ENCODE measurements at regions not wholly inside any gene's neighbourhood (a gene's known extent, or its start where the extent isn't known, plus 50 kb on each side); places are given as distances from the start of the nearest gene placed in this dataset.

DNA sequence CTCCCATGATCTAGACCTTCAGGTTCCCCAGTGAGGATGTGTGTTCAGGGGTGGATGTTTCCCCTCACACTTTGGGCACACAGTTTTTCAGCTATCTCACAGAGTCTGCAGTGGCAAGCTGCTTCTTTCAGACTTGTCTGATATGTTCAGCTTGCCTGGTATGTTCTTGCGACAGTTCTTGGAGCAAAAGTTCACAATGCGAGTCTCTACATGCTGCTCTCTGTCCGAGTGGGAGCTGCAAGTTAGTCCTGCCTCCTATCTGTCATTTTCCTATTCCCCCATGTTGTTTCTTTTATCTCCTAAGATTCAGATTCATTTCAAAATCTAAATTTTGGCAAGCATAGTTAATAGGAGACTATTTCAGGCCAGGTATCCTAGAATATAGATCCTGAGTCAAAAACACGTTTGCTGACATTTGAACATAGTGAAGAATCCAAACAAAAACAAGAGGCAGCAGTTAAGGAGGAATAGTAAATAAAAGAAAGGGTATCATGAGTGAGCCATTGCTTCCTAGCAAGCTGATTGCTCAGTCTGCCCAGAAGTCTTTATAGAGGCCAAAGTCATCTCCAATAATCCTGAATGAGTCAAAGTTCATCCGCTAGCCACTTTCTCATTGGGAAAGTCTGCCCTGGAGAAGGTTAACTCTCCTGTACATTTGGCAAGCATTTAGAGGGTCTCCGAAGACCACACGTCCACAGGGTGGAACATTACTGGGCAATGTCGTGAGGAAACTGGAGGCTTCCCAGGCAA is 140.2 kb upstream of the MOCS1 start:
- H3K27me3 ChIP-seq (ENCODE audit: control insufficient read depth in 1 of 2, insufficient read depth in 2 of 2, low read length in 2 of 2) = peaks cover 1 to 6% of the 10 kb centered on the region in 2 donors
- no peaks in the 10 kb centered on the region for H3K9me3 ChIP-seq (ENCODE audit: control insufficient read depth in 1 of 2, low read length in 2 of 2)
- no peak overlapping the region for H3K4me3 ChIP-seq (ENCODE audit: low read depth in 1 of 2, low read length in 2 of 2)
- H3K27ac ChIP-seq (ENCODE audit: low read depth, low read length) = no peak overlapping the region
- no peaks in the 10 kb centered on the region for H3K36me3 ChIP-seq (ENCODE audit: control insufficient read depth in 1 of 2, insufficient read depth in 2 of 2, low read length in 2 of 2)
- peaks cover 4 to 10% of the 10 kb centered on the region in 2 donors for H3K4me1 ChIP-seq (ENCODE audit: control insufficient read depth in 1 of 2, insufficient read depth in 2 of 2, low read length in 2 of 2)
- H3K9ac ChIP-seq (ENCODE audit: low read depth in 1 of 2, low read length in 2 of 2) = no peak overlapping the region

DNA sequence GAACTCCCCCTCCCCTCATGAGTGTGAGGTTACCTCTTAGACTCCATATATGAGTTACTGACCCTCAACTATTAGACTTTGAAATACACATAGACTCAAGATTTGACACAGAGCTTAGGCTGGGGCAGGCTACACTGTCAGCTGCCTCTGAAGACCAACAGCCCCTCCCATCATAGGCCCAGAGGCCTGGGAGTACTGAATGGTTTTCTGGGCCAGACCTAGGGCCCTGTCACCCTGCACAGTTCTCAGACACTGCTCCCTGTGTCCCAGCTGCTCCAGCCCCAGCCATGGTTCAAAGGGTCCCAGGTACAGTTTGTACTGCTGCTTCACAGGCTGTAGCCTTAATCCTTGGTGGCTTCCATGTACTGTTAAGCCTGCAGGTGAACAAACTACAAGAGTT is 132.1 kb upstream of the MOCS1 start:
- Histone ChIP-seq H3K4me1 (ENCODE audit: control insufficient read depth in 1 of 2, insufficient read depth in 2 of 2, low read length in 2 of 2) (no peaks in the 10 kb centered on the region), H3K9ac (ENCODE audit: low read depth in 1 of 2, low read length in 2 of 2) (no peak overlapping the region), H3K27me3 (ENCODE audit: control insufficient read depth in 1 of 2, insufficient read depth in 2 of 2, low read length in 2 of 2) (peaks cover 0 to 8% of the 10 kb centered on the region in 2 donors), H3K27ac (ENCODE audit: low read depth, low read length) (no peak overlapping the region), H3K4me3 (ENCODE audit: low read depth in 1 of 2, low read length in 2 of 2) (no peak overlapping the region), H3K9me3 (ENCODE audit: control insufficient read depth in 1 of 2, low read length in 2 of 2) (no peaks in the 10 kb centered on the region), H3K36me3 (ENCODE audit: control insufficient read depth in 1 of 2, insufficient read depth in 2 of 2, low read length in 2 of 2) (no peaks in the 10 kb centered on the region)

DNA sequence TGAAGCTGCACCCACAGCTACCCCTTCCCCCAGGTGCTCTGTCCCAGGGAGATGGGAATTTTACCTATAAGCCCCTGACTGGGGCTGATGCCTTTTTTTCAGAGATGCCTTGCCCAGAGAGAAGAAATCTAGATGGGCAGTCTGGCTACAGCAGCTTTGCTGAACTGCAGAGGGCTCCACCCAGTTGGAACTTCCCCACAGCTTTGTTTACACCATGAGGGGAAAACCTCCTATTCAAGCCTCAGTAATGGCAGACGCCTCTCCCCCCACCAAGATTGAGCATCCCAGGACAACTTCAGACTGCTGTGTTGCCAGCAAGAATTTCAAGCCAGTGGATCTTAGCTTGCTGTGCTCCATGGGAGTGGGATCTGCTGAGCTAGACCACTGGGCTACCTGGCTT is 122.6 kb upstream of the MOCS1 start:
- peaks cover 0 to 4% of the 10 kb centered on the region in 2 donors for H3K27me3 ChIP-seq (ENCODE audit: control insufficient read depth in 1 of 2, insufficient read depth in 2 of 2, low read length in 2 of 2)

DNA sequence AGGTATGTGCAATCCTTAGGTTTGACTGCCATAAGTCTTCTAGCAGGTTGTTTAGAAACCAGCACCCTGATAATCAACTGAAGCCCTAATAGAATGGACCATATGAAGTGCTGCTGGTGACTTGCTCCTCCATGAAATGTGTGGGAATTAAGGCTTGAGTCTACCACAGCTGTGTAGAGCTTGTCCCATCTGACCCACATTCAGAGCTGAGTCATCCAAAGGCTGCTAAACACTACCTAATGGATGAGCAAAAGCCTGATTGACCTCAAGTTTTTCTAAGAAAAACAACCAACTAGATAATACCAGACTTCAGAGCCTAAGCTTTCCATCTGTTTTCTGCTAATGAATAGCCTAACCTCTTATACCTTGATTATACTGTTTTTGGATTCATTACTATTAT is 120.3 kb upstream of the MOCS1 start:
- H3K27ac ChIP-seq (ENCODE audit: low read depth, low read length) = no peak overlapping the region
- no peaks in the 10 kb centered on the region for H3K4me1 ChIP-seq (ENCODE audit: control insufficient read depth in 1 of 2, insufficient read depth in 2 of 2, low read length in 2 of 2)
- no peaks in the 10 kb centered on the region for H3K36me3 ChIP-seq (ENCODE audit: control insufficient read depth in 1 of 2, insufficient read depth in 2 of 2, low read length in 2 of 2)
- no peaks in the 10 kb centered on the region for H3K27me3 ChIP-seq (ENCODE audit: control insufficient read depth in 1 of 2, insufficient read depth in 2 of 2, low read length in 2 of 2)
- no peak overlapping the region for H3K4me3 ChIP-seq (ENCODE audit: low read depth in 1 of 2, low read length in 2 of 2)
- H3K9ac ChIP-seq (ENCODE audit: low read depth in 1 of 2, low read length in 2 of 2) = no peak overlapping the region
- no peaks in the 10 kb centered on the region for H3K9me3 ChIP-seq (ENCODE audit: control insufficient read depth in 1 of 2, low read length in 2 of 2)

More for the DNA sequence above, 122.6 kb upstream of the MOCS1 start:
- Histone ChIP-seq H3K9ac (ENCODE audit: low read depth in 1 of 2, low read length in 2 of 2) (no peak overlapping the region), H3K4me3 (ENCODE audit: low read depth in 1 of 2, low read length in 2 of 2) (no peak overlapping the region), H3K36me3 (ENCODE audit: control insufficient read depth in 1 of 2, insufficient read depth in 2 of 2, low read length in 2 of 2) (no peaks in the 10 kb centered on the region), H3K9me3 (ENCODE audit: control insufficient read depth in 1 of 2, low read length in 2 of 2) (no peaks in the 10 kb centered on the region), H3K4me1 (ENCODE audit: control insufficient read depth in 1 of 2, insufficient read depth in 2 of 2, low read length in 2 of 2) (no peaks in the 10 kb centered on the region), H3K27ac (ENCODE audit: low read depth, low read length) (no peak overlapping the region)

DNA sequence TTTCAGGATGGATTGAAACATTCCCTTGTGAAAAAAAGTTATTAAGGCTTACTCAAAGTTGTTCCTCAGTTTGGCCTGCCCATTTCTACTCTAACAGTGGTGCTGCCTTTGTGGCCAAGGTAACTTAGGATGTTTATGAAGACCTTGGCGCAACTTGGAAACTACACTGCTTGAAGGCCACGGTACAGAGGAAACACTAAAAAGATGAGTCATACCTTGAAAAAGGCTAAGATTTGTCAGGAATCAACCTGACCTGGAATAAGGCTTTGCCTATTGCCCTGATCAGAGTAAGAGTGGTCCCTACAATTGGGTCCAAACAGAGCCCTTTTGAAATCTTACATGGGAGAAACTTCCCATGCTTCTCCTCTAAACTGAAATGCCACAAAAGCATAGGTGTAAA is 119.9 kb upstream of the MOCS1 start:
- no peaks in the 10 kb centered on the region for H3K36me3 ChIP-seq (ENCODE audit: control insufficient read depth in 1 of 2, insufficient read depth in 2 of 2, low read length in 2 of 2)
- H3K9ac ChIP-seq (ENCODE audit: low read depth in 1 of 2, low read length in 2 of 2) = no peak overlapping the region
- no peaks in the 10 kb centered on the region for H3K9me3 ChIP-seq (ENCODE audit: control insufficient read depth in 1 of 2, low read length in 2 of 2)
- no peaks in the 10 kb centered on the region for H3K27me3 ChIP-seq (ENCODE audit: control insufficient read depth in 1 of 2, insufficient read depth in 2 of 2, low read length in 2 of 2)
- H3K27ac ChIP-seq (ENCODE audit: low read depth, low read length) = no peak overlapping the region
- H3K4me1 ChIP-seq (ENCODE audit: control insufficient read depth in 1 of 2, insufficient read depth in 2 of 2, low read length in 2 of 2) = no peaks in the 10 kb centered on the region
- H3K4me3 ChIP-seq (ENCODE audit: low read depth in 1 of 2, low read length in 2 of 2) = no peak overlapping the region

DNA sequence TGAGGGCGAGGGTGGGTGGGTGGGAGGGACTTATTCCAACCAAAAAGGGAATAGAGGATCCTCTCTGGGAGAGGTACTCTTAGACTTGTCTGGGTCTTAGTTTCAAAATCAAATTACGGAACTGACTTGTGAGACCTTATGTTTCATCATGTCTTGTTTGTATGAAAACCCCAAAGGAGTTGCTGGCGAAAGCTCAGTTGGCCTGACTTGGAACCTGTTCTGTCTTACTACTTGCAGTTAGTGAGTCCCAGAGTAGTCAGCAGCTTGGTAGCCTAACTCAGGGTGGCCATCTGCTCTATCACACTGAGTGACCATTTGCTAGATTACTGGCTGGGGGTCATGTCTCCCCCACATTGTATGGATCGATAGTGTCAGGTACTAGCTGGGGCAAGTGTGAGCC is 114.9 kb upstream of the MOCS1 start:
- no peaks in the 10 kb centered on the region for H3K9me3 ChIP-seq (ENCODE audit: control insufficient read depth in 1 of 2, low read length in 2 of 2)
- no peak overlapping the region for H3K4me3 ChIP-seq (ENCODE audit: low read depth in 1 of 2, low read length in 2 of 2)
- no peaks in the 10 kb centered on the region for H3K36me3 ChIP-seq (ENCODE audit: control insufficient read depth in 1 of 2, insufficient read depth in 2 of 2, low read length in 2 of 2)
- H3K27ac ChIP-seq (ENCODE audit: low read depth, low read length) = no peak overlapping the region
- H3K27me3 ChIP-seq (ENCODE audit: control insufficient read depth in 1 of 2, insufficient read depth in 2 of 2, low read length in 2 of 2) = no peaks in the 10 kb centered on the region
- no peak overlapping the region for H3K9ac ChIP-seq (ENCODE audit: low read depth in 1 of 2, low read length in 2 of 2)
- no peaks in the 10 kb centered on the region for H3K4me1 ChIP-seq (ENCODE audit: control insufficient read depth in 1 of 2, insufficient read depth in 2 of 2, low read length in 2 of 2)

DNA sequence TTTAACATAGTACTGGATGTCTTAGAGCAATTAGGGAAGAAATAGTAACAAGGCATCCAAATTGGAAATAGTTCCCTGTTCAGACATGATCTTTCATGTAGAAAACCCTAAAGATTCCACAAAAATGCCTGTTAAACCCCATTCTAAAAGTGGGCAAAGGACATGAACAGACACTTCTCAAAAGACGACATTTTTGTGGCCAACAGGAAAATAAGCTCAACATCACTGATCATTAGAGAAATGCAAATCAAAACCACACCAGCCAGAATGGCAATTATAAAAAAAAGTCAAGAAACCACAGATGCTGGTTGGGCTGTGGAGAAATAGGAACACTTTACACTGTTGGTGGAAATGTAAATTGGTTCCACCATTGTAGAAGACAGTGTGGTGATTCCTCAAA is 109.9 kb upstream of the MOCS1 start:
- Histone ChIP-seq H3K4me3 (ENCODE audit: low read depth in 1 of 2, low read length in 2 of 2) (no peak overlapping the region), H3K4me1 (ENCODE audit: control insufficient read depth in 1 of 2, insufficient read depth in 2 of 2, low read length in 2 of 2) (no peaks in the 10 kb centered on the region), H3K36me3 (ENCODE audit: control insufficient read depth in 1 of 2, insufficient read depth in 2 of 2, low read length in 2 of 2) (no peaks in the 10 kb centered on the region), H3K27me3 (ENCODE audit: control insufficient read depth in 1 of 2, insufficient read depth in 2 of 2, low read length in 2 of 2) (no peaks in the 10 kb centered on the region), H3K9me3 (ENCODE audit: control insufficient read depth in 1 of 2, low read length in 2 of 2) (no peaks in the 10 kb centered on the region), H3K9ac (ENCODE audit: low read depth in 1 of 2, low read length in 2 of 2) (no peak overlapping the region), H3K27ac (ENCODE audit: low read depth, low read length) (no peak overlapping the region)

DNA sequence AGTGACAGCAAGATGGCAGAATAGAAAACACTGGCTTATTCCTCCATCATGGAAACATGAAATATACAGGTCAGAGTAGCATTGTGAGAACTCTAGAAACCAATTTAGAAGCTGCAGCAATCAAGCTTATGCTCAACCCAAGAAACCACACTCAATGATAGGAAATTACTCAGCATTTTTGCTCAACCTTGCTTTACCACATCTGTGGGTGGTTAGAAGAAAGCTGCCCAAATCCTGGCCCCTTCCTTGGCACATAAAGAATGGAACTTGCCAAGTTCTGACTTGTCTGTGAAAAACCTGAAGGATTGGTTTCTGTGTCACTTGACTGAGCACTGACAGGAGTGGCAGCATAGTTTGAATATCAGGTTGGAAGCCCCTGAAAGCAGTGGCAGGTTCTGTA is 108.0 kb upstream of the MOCS1 start:
- no peak overlapping the region for H3K27ac ChIP-seq (ENCODE audit: low read depth, low read length)
- H3K9me3 ChIP-seq (ENCODE audit: control insufficient read depth in 1 of 2, low read length in 2 of 2) = no peaks in the 10 kb centered on the region
- H3K4me3 ChIP-seq (ENCODE audit: low read depth in 1 of 2, low read length in 2 of 2) = no peak overlapping the region
- no peaks in the 10 kb centered on the region for H3K4me1 ChIP-seq (ENCODE audit: control insufficient read depth in 1 of 2, insufficient read depth in 2 of 2, low read length in 2 of 2)
- H3K36me3 ChIP-seq (ENCODE audit: control insufficient read depth in 1 of 2, insufficient read depth in 2 of 2, low read length in 2 of 2) = no peaks in the 10 kb centered on the region
- no peaks in the 10 kb centered on the region for H3K27me3 ChIP-seq (ENCODE audit: control insufficient read depth in 1 of 2, insufficient read depth in 2 of 2, low read length in 2 of 2)
- no peak overlapping the region for H3K9ac ChIP-seq (ENCODE audit: low read depth in 1 of 2, low read length in 2 of 2)

DNA sequence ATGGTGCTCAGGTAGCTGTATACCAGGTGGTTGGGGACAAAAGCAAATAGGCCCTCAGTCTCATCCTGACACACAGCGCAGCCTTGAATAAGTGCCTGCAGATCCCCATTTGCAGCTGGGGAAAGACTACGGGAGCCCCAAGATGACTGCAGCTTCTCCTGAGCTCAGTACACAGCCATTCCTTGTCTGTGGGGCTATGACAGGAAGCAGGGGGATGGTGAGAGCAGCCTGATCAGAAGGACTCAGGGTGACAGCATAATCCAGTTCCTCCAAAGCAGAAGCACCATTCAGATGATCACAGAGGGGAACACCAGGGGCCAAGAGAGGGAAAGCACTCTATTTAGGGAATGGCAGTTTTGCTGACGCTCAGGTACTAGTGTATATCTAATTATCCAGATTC is 104.8 kb upstream of the MOCS1 start:
- no peaks in the 10 kb centered on the region for H3K27me3 ChIP-seq (ENCODE audit: control insufficient read depth in 1 of 2, insufficient read depth in 2 of 2, low read length in 2 of 2)

DNA sequence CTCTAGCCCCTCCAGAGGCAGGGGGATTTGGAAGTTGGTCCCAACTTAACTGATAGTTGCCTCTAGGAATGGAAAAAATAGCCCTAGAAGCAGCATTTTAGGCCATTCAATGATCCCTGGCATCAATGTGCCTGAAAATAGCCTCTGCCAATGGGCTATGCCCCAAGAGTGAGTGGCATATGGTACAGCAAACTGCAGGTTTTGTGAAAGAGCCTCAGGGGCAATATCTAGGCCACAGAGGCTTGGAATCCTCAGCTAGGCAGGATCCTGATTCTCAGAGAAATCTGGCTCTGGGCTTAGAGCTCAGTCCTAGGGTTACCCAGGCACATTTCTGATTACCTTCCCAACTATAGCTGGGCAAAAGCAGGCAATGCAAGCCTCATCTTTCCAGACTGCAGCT is 104.4 kb upstream of the MOCS1 start:
- Histone ChIP-seq H3K9me3 (ENCODE audit: control insufficient read depth in 1 of 2, low read length in 2 of 2) (no peaks in the 10 kb centered on the region), H3K36me3 (ENCODE audit: control insufficient read depth in 1 of 2, insufficient read depth in 2 of 2, low read length in 2 of 2) (no peaks in the 10 kb centered on the region), H3K4me1 (ENCODE audit: control insufficient read depth in 1 of 2, insufficient read depth in 2 of 2, low read length in 2 of 2) (no peaks in the 10 kb centered on the region), H3K9ac (ENCODE audit: low read depth in 1 of 2, low read length in 2 of 2) (no peak overlapping the region), H3K27ac (ENCODE audit: low read depth, low read length) (no peak overlapping the region), H3K4me3 (ENCODE audit: low read depth in 1 of 2, low read length in 2 of 2) (no peak overlapping the region), H3K27me3 (ENCODE audit: control insufficient read depth in 1 of 2, insufficient read depth in 2 of 2, low read length in 2 of 2) (no peaks in the 10 kb centered on the region)

More for the DNA sequence above, 104.8 kb upstream of the MOCS1 start:
- H3K4me1 ChIP-seq (ENCODE audit: control insufficient read depth in 1 of 2, insufficient read depth in 2 of 2, low read length in 2 of 2) = no peaks in the 10 kb centered on the region
- H3K9ac ChIP-seq (ENCODE audit: low read depth in 1 of 2, low read length in 2 of 2) = no peak overlapping the region
- H3K36me3 ChIP-seq (ENCODE audit: control insufficient read depth in 1 of 2, insufficient read depth in 2 of 2, low read length in 2 of 2) = no peaks in the 10 kb centered on the region
- H3K9me3 ChIP-seq (ENCODE audit: control insufficient read depth in 1 of 2, low read length in 2 of 2) = no peaks in the 10 kb centered on the region
- H3K4me3 ChIP-seq (ENCODE audit: low read depth in 1 of 2, low read length in 2 of 2) = no peak overlapping the region
- H3K27ac ChIP-seq (ENCODE audit: low read depth, low read length) = no peak overlapping the region

Measured in duodenal mucosa (tissue), 2 donors.